GM23338 (cell line): ENCODE measurements at regions not wholly inside any gene's neighbourhood (a gene's known extent, or its start where the extent isn't known, plus 50 kb on each side); places are given as distances from the start of the nearest gene placed in this dataset.

Experiments
- ATAC-seq: fragments of 200-7000 bp; cut with Tn5 transposase; 3 replicates; pipeline ENCODE4 v1.9.1; 2020
- DNase-seq: peaks from one replicate; pipeline ENCODE4 v3.0.0-alpha.2; 2015; ENCODE audit warnings: low spot score
- H2AFZ ChIP-seq: fragments of 200-600 bp; sonication (generic); 2 replicates; pipeline ENCODE4 v1.8.0; 2016; ENCODE audit warnings: antibody characterized with exemption, mild to moderate bottlenecking, moderate library complexity
- H3F3A ChIP-seq: fragments of 200-600 bp; sonication (generic); replicated peaks from 2 replicates; pipeline ENCODE4 v1.8.0; 2017; ENCODE audit warnings: antibody characterized with exemption, mixed run types, low read depth
- H3K27ac ChIP-seq: fragments of 200-600 bp; sonication (generic); 2 replicates; pipeline ENCODE4 v1.6.1; 2016; ENCODE audit warnings: low read depth
- H3K27me3 ChIP-seq: fragments of 200-600 bp; sonication (generic); 2 replicates; pipeline ENCODE4 v1.8.0; 2016; ENCODE audit warnings: mild to moderate bottlenecking, mixed run types, moderate library complexity; ENCODE audit not compliant: insufficient read depth
- H3K36me3 ChIP-seq: fragments of 200-600 bp; sonication (generic); 2 replicates; pipeline ENCODE4 v1.8.0; 2016; ENCODE audit warnings: mild to moderate bottlenecking; ENCODE audit not compliant: insufficient read depth
- H3K4me1 ChIP-seq: fragments of 200-600 bp; sonication (generic); 2 replicates; pipeline ENCODE4 v1.8.0; 2016; ENCODE audit warnings: mild to moderate bottlenecking, moderate library complexity; ENCODE audit not compliant: insufficient read depth
- H3K4me2 ChIP-seq: fragments of 200-600 bp; sonication (generic); 2 replicates; pipeline ENCODE4 v1.7.1; 2017; ENCODE audit warnings: mixed run types
- H3K4me3 ChIP-seq: fragments of 200-600 bp; sonication (generic); 2 replicates; pipeline ENCODE4 v1.6.1; 2016; ENCODE audit warnings: mixed run types
- H3K79me2 ChIP-seq: fragments of 200-600 bp; sonication (generic); replicated peaks from 2 replicates; pipeline ENCODE4 v1.8.0; 2017; ENCODE audit warnings: mild to moderate bottlenecking; ENCODE audit not compliant: insufficient read depth
- H3K9me2 ChIP-seq: fragments of 200-600 bp; sonication (generic); 2 replicates; pipeline ENCODE4 v1.8.0; 2017; ENCODE audit not compliant: insufficient read depth
- H4K20me1 ChIP-seq: fragments of 200-600 bp; sonication (generic); replicated peaks from 2 replicates; pipeline ENCODE4 v1.8.0; 2017; ENCODE audit warnings: mild to moderate bottlenecking; ENCODE audit not compliant: insufficient read depth
- H3K27ac Mint-ChIP-seq: 2 replicates; pipeline ENCODE4 v1.8.0; 2020; ENCODE audit warnings: inconsistent platforms, mild to moderate bottlenecking, moderate library complexity, mixed read lengths
- H3K27me3 Mint-ChIP-seq: 3 replicates; pipeline ENCODE4 v1.8.0; 2022; ENCODE audit warnings: low read depth, mild to moderate bottlenecking, moderate library complexity, mixed read lengths, inconsistent platforms; ENCODE audit not compliant: insufficient read depth, poor library complexity
- H3K36me3 Mint-ChIP-seq: 3 replicates; pipeline ENCODE4 v1.8.0; 2021; ENCODE audit warnings: low read depth, mild to moderate bottlenecking, inconsistent platforms, moderate library complexity, mixed read lengths
- H3K4me1 Mint-ChIP-seq: 3 replicates; pipeline ENCODE4 v1.8.0; 2020; ENCODE audit warnings: mild to moderate bottlenecking, inconsistent platforms, mixed read lengths
- H3K4me3 Mint-ChIP-seq: 3 replicates; pipeline ENCODE4 v1.8.0; 2021; ENCODE audit warnings: moderate library complexity, mild to moderate bottlenecking, inconsistent platforms, mixed read lengths
- H3K9me3 Mint-ChIP-seq: 3 replicates; pipeline ENCODE4 v1.8.0; 2020; ENCODE audit warnings: moderate library complexity, mild to moderate bottlenecking, inconsistent platforms, mixed read lengths
- CREB1 ChIP-seq: fragments of 250-450 bp; sonication (Bioruptor Pico); IDR thresholded peaks from 2 replicates; pipeline ENCODE4 v1.5.0; 2020; ENCODE audit warnings: low read depth, mild to moderate bottlenecking, moderate library complexity
- EZH2 ChIP-seq: fragments of 200-600 bp; sonication (generic); IDR thresholded peaks from one replicate; pipeline ENCODE4 v1.8.0; 2017; ENCODE audit warnings: antibody characterized with exemption, mild to moderate bottlenecking, low read depth; ENCODE audit not compliant: unreplicated experiment
- EZH2phosphoT487 ChIP-seq: fragments of 200-600 bp; sonication (generic); IDR thresholded peaks from one replicate; pipeline ENCODE4 v1.8.1; 2018; ENCODE audit warnings: antibody characterized with exemption; ENCODE audit not compliant: unreplicated experiment
- JUNB ChIP-seq: IDR thresholded peaks from one replicate; pipeline ENCODE4 v1.6.1; 2016; ENCODE audit warnings: antibody characterized with exemption; ENCODE audit not compliant: unreplicated experiment
- NANOG ChIP-seq: IDR thresholded peaks from 2 replicates; pipeline ENCODE4 v1.6.1; 2016; ENCODE audit warnings: antibody characterized with exemption, borderline replicate concordance
- POLR2AphosphoS5 ChIP-seq: IDR thresholded peaks from 2 replicates; pipeline ENCODE4 v1.6.1; 2016; ENCODE audit warnings: antibody characterized with exemption, low read depth
- STAT1 ChIP-seq: IDR thresholded peaks from one replicate; pipeline ENCODE4 v1.6.1; 2016; ENCODE audit warnings: antibody characterized with exemption; ENCODE audit not compliant: unreplicated experiment
- ZNF114 ChIP-seq: fragments of 250-450 bp; sonication (Bioruptor Pico); IDR thresholded peaks from 2 replicates; pipeline ENCODE4 v1.5.0; 2020; ENCODE audit warnings: mild to moderate bottlenecking, moderate library complexity
- ZNF331 ChIP-seq: fragments of 250-450 bp; sonication (Bioruptor Pico); IDR thresholded peaks from 2 replicates; pipeline ENCODE4 v1.5.0; 2020; ENCODE audit warnings: low read depth, mild to moderate bottlenecking, moderate library complexity
- TF ChIP-seq, protein P1 (sequence below): IDR thresholded peaks from 2 replicates; pipeline ENCODE4 v1.6.1; 2016; ENCODE audit warnings: antibody characterized with exemption
- TF ChIP-seq, protein P2 (sequence below), 2 experiments: fragments of 200-600 bp in 1 of 2; sonication (generic) in 1 of 2; conservative IDR thresholded peaks; 2 replicates each; pipeline versions ENCODE4 v1.5.1 to v1.6.1; 2016 to 2017; ENCODE audit warnings: antibody characterized with exemption in 2 of 2, low read depth in 2 of 2, mild to moderate bottlenecking in 2 of 2, moderate library complexity in 1 of 2
- TF ChIP-seq, protein P3 (sequence below): fragments of 250-450 bp; sonication (Bioruptor Pico); IDR thresholded peaks from 2 replicates; pipeline ENCODE4 v1.5.0; 2020; ENCODE audit warnings: mild to moderate bottlenecking, moderate library complexity
- TF ChIP-seq, protein P4 (sequence below): IDR thresholded peaks from one replicate; pipeline ENCODE4 v1.6.1; 2018; ENCODE audit warnings: antibody characterized with exemption; ENCODE audit not compliant: unreplicated experiment

DNA sequence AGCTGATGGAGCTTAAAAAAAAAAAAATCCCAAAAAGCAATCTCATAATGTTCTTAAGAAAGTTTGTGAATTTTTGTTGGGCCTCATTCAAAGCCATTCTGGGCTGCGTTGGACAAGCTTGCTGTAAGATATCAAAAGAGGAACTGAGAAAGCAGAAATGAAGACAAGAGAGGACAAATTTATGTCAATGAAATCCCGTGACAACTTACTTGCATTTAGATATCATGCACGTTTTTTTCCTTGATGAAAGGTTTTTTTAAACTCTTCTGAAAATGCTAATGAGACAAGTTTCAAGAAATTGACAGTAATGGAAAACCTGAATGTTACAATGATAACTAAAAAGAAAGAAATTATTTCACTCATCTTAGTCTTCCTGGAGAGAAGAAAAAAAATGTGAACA is 662.9 kb downstream of the SQOR start:
- Mint-ChIP-seq H3K4me3 (no peak overlapping the region), H3K4me1 (peaks cover 16% of the 10 kb centered on the region; the same call in 2 of the 3 replicates), H3K27ac (no peak overlapping the region), H3K9me3 (peaks cover 63% of the 10 kb centered on the region), H3K36me3 (peaks cover 3% of the 10 kb centered on the region; the same call in 2 of the 3 replicates), H3K27me3 (peaks cover 6% of the 10 kb centered on the region)
- Histone ChIP-seq H3K36me3 (no peaks in the 10 kb centered on the region), H3K9me2 (no peaks in the 10 kb centered on the region), H2AFZ (no peak overlapping the region), H3K27me3 (no peaks in the 10 kb centered on the region), H3K4me3 (no peak overlapping the region), H3K4me1 (peaks cover 8% of the 10 kb centered on the region; the same call in 1 of the 2 replicates), H3K27ac (no peak overlapping the region), H3K4me2 (no peak overlapping the region; the same call in 1 of the 2 replicates), H4K20me1 (no peaks in the 10 kb centered on the region), H3K79me2 (no peaks in the 10 kb centered on the region), H3F3A (no peaks in the 10 kb centered on the region)
- no peak for ATAC-seq
- TF ChIP-seq, protein P1, sequence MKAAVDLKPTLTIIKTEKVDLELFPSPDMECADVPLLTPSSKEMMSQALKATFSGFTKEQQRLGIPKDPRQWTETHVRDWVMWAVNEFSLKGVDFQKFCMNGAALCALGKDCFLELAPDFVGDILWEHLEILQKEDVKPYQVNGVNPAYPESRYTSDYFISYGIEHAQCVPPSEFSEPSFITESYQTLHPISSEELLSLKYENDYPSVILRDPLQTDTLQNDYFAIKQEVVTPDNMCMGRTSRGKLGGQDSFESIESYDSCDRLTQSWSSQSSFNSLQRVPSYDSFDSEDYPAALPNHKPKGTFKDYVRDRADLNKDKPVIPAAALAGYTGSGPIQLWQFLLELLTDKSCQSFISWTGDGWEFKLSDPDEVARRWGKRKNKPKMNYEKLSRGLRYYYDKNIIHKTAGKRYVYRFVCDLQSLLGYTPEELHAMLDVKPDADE, result no peak
- TF ChIP-seq ZNF331 (CRISPR knock-in tag) (no peak), POLR2AphosphoS5 (no peak), JUNB (no peak), STAT1 (no peak), EZH2phosphoT487 (no peak), ZNF114 (CRISPR knock-in tag) (no peak), CREB1 (no peak), NANOG (no peak), EZH2 (no peak)
- TF ChIP-seq, protein P2, sequence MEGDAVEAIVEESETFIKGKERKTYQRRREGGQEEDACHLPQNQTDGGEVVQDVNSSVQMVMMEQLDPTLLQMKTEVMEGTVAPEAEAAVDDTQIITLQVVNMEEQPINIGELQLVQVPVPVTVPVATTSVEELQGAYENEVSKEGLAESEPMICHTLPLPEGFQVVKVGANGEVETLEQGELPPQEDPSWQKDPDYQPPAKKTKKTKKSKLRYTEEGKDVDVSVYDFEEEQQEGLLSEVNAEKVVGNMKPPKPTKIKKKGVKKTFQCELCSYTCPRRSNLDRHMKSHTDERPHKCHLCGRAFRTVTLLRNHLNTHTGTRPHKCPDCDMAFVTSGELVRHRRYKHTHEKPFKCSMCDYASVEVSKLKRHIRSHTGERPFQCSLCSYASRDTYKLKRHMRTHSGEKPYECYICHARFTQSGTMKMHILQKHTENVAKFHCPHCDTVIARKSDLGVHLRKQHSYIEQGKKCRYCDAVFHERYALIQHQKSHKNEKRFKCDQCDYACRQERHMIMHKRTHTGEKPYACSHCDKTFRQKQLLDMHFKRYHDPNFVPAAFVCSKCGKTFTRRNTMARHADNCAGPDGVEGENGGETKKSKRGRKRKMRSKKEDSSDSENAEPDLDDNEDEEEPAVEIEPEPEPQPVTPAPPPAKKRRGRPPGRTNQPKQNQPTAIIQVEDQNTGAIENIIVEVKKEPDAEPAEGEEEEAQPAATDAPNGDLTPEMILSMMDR (conservative IDR thresholded peaks at IDR 0.05; ENCODE audit: low read depth in 2 of 2), result no peak
- TF ChIP-seq, protein P3, sequence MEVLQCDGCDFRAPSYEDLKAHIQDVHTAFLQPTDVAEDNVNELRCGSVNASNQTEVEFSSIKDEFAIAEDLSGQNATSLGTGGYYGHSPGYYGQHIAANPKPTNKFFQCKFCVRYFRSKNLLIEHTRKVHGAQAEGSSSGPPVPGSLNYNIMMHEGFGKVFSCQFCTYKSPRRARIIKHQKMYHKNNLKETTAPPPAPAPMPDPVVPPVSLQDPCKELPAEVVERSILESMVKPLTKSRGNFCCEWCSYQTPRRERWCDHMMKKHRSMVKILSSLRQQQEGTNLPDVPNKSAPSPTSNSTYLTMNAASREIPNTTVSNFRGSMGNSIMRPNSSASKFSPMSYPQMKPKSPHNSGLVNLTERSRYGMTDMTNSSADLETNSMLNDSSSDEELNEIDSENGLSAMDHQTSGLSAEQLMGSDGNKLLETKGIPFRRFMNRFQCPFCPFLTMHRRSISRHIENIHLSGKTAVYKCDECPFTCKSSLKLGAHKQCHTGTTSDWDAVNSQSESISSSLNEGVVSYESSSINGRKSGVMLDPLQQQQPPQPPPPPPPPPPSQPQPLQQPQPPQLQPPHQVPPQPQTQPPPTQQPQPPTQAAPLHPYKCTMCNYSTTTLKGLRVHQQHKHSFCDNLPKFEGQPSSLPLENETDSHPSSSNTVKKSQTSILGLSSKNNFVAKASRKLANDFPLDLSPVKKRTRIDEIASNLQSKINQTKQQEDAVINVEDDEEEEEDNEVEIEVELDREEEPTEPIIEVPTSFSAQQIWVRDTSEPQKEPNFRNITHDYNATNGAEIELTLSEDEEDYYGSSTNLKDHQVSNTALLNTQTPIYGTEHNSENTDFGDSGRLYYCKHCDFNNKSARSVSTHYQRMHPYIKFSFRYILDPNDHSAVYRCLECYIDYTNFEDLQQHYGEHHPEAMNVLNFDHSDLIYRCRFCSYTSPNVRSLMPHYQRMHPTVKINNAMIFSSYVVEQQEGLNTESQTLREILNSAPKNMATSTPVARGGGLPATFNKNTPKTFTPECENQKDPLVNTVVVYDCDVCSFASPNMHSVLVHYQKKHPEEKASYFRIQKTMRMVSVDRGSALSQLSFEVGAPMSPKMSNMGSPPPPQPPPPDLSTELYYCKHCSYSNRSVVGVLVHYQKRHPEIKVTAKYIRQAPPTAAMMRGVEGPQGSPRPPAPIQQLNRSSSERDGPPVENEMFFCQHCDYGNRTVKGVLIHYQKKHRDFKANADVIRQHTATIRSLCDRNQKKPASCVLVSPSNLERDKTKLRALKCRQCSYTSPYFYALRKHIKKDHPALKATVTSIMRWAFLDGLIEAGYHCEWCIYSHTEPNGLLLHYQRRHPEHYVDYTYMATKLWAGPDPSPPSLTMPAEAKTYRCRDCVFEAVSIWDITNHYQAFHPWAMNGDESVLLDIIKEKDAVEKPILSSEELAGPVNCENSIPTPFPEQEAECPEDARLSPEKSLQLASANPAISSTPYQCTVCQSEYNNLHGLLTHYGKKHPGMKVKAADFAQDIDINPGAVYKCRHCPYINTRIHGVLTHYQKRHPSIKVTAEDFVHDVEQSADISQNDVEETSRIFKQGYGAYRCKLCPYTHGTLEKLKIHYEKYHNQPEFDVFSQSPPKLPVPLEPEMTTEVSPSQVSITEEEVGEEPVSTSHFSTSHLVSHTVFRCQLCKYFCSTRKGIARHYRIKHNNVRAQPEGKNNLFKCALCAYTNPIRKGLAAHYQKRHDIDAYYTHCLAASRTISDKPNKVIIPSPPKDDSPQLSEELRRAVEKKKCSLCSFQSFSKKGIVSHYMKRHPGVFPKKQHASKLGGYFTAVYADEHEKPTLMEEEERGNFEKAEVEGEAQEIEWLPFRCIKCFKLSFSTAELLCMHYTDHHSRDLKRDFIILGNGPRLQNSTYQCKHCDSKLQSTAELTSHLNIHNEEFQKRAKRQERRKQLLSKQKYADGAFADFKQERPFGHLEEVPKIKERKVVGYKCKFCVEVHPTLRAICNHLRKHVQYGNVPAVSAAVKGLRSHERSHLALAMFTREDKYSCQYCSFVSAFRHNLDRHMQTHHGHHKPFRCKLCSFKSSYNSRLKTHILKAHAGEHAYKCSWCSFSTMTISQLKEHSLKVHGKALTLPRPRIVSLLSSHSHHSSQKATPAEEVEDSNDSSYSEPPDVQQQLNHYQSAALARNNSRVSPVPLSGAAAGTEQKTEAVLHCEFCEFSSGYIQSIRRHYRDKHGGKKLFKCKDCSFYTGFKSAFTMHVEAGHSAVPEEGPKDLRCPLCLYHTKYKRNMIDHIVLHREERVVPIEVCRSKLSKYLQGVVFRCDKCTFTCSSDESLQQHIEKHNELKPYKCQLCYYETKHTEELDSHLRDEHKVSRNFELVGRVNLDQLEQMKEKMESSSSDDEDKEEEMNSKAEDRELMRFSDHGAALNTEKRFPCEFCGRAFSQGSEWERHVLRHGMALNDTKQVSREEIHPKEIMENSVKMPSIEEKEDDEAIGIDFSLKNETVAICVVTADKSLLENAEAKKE, result no peak
- TF ChIP-seq, protein P4, sequence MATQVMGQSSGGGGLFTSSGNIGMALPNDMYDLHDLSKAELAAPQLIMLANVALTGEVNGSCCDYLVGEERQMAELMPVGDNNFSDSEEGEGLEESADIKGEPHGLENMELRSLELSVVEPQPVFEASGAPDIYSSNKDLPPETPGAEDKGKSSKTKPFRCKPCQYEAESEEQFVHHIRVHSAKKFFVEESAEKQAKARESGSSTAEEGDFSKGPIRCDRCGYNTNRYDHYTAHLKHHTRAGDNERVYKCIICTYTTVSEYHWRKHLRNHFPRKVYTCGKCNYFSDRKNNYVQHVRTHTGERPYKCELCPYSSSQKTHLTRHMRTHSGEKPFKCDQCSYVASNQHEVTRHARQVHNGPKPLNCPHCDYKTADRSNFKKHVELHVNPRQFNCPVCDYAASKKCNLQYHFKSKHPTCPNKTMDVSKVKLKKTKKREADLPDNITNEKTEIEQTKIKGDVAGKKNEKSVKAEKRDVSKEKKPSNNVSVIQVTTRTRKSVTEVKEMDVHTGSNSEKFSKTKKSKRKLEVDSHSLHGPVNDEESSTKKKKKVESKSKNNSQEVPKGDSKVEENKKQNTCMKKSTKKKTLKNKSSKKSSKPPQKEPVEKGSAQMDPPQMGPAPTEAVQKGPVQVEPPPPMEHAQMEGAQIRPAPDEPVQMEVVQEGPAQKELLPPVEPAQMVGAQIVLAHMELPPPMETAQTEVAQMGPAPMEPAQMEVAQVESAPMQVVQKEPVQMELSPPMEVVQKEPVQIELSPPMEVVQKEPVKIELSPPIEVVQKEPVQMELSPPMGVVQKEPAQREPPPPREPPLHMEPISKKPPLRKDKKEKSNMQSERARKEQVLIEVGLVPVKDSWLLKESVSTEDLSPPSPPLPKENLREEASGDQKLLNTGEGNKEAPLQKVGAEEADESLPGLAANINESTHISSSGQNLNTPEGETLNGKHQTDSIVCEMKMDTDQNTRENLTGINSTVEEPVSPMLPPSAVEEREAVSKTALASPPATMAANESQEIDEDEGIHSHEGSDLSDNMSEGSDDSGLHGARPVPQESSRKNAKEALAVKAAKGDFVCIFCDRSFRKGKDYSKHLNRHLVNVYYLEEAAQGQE, result no peak
- no peak for DNase-seq
